Endothelial cell (in vitro differentiated cells): ENCODE measurements at regions not wholly inside any gene's neighbourhood (a gene's known extent, or its start where the extent isn't known, plus 50 kb on each side); places are given as distances from the start of the nearest gene placed in this dataset.

ENCODE experiments used
- DNase-seq: peaks from one replicate; pipeline ENCODE4 v3.0.0; 2021; ENCODE audit warnings: low spot score
- H3K27ac Mint-ChIP-seq: one replicate; pipeline ENCODE4 v1.8.0; 2021; ENCODE audit warnings: mixed read lengths, inconsistent platforms; ENCODE audit not compliant: unreplicated experiment
- H3K27me3 Mint-ChIP-seq: one replicate; pipeline ENCODE4 v1.8.0; 2021; ENCODE audit warnings: mild to moderate bottlenecking, moderate library complexity, mixed read lengths, inconsistent platforms; ENCODE audit not compliant: unreplicated experiment
- H3K36me3 Mint-ChIP-seq: one replicate; pipeline ENCODE4 v1.8.0; 2021; ENCODE audit warnings: mild to moderate bottlenecking, low read depth, mixed read lengths, inconsistent platforms; ENCODE audit not compliant: unreplicated experiment
- H3K4me1 Mint-ChIP-seq: one replicate; pipeline ENCODE4 v1.8.0; 2021; ENCODE audit warnings: mild to moderate bottlenecking, mixed read lengths, inconsistent platforms; ENCODE audit not compliant: unreplicated experiment
- H3K4me3 Mint-ChIP-seq: one replicate; pipeline ENCODE4 v1.8.0; 2021; ENCODE audit warnings: mild to moderate bottlenecking, mixed read lengths, inconsistent platforms; ENCODE audit not compliant: unreplicated experiment
- H3K9me3 Mint-ChIP-seq: one replicate; pipeline ENCODE4 v1.8.0; 2021; ENCODE audit warnings: mixed read lengths, inconsistent platforms; ENCODE audit not compliant: unreplicated experiment
- TF ChIP-seq, protein P1 (sequence below): fragments of 200-600 bp; sonication (generic); IDR thresholded peaks from one replicate; pipeline ENCODE4 v1.5.0; 2021; ENCODE audit warnings: antibody characterized with exemption; ENCODE audit not compliant: unreplicated experiment

DNA sequence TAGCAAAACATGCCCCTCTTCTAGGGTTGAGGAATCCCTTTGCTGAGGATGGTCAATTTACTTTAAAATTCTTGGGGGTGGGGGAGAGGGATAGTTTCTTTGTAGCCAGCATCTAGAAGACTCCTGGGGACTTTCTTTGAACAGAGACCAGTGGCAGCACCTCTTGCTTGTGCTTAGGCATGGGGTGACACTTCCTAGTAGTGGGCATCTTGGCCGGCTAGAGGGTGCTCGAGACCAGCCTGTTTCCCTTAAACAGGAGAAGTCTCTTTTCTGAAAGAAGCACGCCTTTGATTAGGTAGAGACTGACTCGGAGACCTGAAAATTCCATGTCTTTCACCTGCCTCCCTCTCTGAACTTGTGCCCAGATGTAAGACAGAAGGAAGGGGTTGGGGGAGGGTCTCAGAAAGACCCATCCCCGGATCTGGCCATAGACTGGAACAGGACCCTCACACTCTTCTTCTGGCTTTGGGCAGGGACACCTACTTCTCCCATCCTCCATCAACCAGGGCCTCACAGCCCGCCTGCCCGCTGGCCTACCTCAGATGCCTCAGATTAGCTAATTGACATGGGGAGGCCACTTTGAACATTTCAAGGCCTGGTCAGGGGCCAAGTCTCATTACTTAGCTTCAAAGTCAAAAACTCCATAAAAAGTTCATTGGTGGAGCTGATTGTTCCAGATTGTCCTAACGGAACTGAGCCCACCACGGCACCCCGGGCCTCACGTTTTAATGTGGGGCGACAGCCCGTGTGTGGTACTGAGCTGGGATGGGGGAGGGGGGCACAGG is 172.2 kb downstream of the CDC5L start:
- Mint-ChIP-seq H3K4me1 (peaks cover 24% of the 10 kb centered on the region), H3K27me3 (peaks cover 3% of the 10 kb centered on the region), H3K27ac (no peak overlapping the region), H3K4me3 (no peak overlapping the region), H3K9me3 (no peaks in the 10 kb centered on the region), H3K36me3 (peaks cover 2% of the 10 kb centered on the region)
- TF ChIP-seq, protein P1, sequence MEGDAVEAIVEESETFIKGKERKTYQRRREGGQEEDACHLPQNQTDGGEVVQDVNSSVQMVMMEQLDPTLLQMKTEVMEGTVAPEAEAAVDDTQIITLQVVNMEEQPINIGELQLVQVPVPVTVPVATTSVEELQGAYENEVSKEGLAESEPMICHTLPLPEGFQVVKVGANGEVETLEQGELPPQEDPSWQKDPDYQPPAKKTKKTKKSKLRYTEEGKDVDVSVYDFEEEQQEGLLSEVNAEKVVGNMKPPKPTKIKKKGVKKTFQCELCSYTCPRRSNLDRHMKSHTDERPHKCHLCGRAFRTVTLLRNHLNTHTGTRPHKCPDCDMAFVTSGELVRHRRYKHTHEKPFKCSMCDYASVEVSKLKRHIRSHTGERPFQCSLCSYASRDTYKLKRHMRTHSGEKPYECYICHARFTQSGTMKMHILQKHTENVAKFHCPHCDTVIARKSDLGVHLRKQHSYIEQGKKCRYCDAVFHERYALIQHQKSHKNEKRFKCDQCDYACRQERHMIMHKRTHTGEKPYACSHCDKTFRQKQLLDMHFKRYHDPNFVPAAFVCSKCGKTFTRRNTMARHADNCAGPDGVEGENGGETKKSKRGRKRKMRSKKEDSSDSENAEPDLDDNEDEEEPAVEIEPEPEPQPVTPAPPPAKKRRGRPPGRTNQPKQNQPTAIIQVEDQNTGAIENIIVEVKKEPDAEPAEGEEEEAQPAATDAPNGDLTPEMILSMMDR: no peak
- no peak for DNase-seq

GRCh38 chr6:44560458-44561059 is 173.1 kb downstream of the CDC5L start:
- TF ChIP-seq, protein P1: no peak
- Mint-ChIP-seq H3K4me1 (peaks cover 24% of the 10 kb centered on the region), H3K27me3 (peaks cover 3% of the 10 kb centered on the region), H3K27ac (no peak overlapping the region), H3K9me3 (no peaks in the 10 kb centered on the region), H3K36me3 (peaks cover 2% of the 10 kb centered on the region), H3K4me3 (no peak overlapping the region)
- DNase-seq: no peak

DNA sequence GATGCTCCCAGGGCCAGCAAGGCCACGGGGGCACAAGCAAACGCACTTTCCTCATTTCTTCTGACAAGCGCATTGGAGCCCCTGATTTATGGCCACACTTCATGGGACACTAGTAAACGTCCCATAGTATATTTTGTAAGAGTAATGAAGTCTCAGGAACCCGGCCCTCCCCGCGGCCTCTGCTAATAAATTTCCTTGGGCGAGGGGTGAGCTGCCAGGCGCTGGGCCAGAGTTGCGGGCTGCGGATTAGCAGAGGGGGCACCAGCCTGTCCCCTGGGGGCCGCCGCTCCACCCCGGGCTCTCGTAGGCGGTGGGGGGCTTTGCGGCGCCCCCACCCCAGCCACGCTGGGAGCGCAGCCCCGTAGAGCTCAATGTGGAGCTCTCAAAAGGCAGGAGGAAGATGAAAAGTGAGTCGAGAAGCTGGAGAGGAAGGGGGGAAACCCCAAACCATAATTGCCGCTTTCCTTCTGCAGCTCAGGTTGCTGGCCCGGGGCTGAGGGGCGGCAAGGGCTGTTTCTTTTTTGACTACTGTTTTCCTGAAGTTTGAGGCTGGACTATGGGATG is 173.6 kb downstream of the CDC5L start:
- Mint-ChIP-seq H3K4me3 (no peak overlapping the region), H3K9me3 (no peaks in the 10 kb centered on the region), H3K27ac (no peak overlapping the region), H3K4me1 (peaks cover 24% of the 10 kb centered on the region), H3K27me3 (peaks cover 3% of the 10 kb centered on the region), H3K36me3 (peaks cover 2% of the 10 kb centered on the region)
- TF ChIP-seq, protein P1: no peak
- DNase-seq: no peak

GRCh38 chr6:44561832-44562665 is 174.5 kb downstream of the CDC5L start:
- Mint-ChIP-seq H3K4me1 (peaks cover 24% of the 10 kb centered on the region), H3K36me3 (peaks cover 2% of the 10 kb centered on the region), H3K27ac (no peak overlapping the region), H3K4me3 (no peak overlapping the region), H3K9me3 (no peaks in the 10 kb centered on the region), H3K27me3 (peaks cover 3% of the 10 kb centered on the region)
- TF ChIP-seq, protein P1: no peak
- no peak for DNase-seq
